GM12878 (cell line): ENCODE measurements at regions not wholly inside any gene's neighbourhood (a gene's known extent, or its start where the extent isn't known, plus 50 kb on each side); places are given as distances from the start of the nearest gene placed in this dataset.

ENCODE experiments used
- ATAC-seq: fragments of 200-7000 bp; cut with Tn5 transposase; 3 replicates; pipeline ENCODE4 v1.9.1; 2020; ENCODE audit warnings: mild to moderate bottlenecking, moderate library complexity
- BruUV-seq: library from RNA; stranded (reverse); fragments of 400-500 nt; replicated peaks from 2 replicates; lab custom pipeline; 2021; lab: Mats Ljungman, UMichigan
- CTCF ChIA-PET: fragments of 300-600 bp; sonication (Branson Sonifier 250); formaldehyde crosslinking; extraction: SDS; loops from one replicate; lab custom pipeline; 2021; ENCODE audit warnings: inconsistent platforms; lab: Yijun Ruan, JAX
- POLR2A ChIA-PET: fragments of 350-600 bp; formaldehyde crosslinking; extraction: SDS; loops from one replicate; lab custom pipeline; 2021; ENCODE audit warnings: inconsistent platforms; lab: Charles Lee
- RAD21 ChIA-PET: fragments of 300-600 bp; sonication (Branson Sonifier 250); formaldehyde crosslinking; loops from one replicate; lab custom pipeline; 2023; ENCODE audit warnings: antibody characterized with exemption; ENCODE audit not compliant: unreplicated experiment; lab: Charles Lee
- SMC1A ChIA-PET: fragments of 300-600 bp; sonication (Branson Sonifier 250); formaldehyde crosslinking; loops from one replicate; lab custom pipeline; 2023; ENCODE audit not compliant: unreplicated experiment, uncharacterized antibody; lab: Charles Lee
- DNase-seq: peaks from one replicate; pipeline ENCODE4 v3.0.0-alpha.2; 2011; ENCODE audit warnings: low read depth, low spot score
- FAIRE-seq: peaks from 3 replicates; lab custom pipeline; 2011; peaks lifted over from hg19 to GRCh38; lab: Jason Lieb, UNC
- H2AFZ ChIP-seq: 2 replicates; pipeline ENCODE4 v1.6.0; 2011; ENCODE audit warnings: low read depth, low read length, control low read depth; ENCODE audit not compliant: control insufficient read depth
- H3K27ac ChIP-seq: 2 replicates; pipeline ENCODE4 v1.5.1; 2011; ENCODE audit warnings: control low read depth; ENCODE audit not compliant: control insufficient read depth, insufficient read depth
- H3K27me3 ChIP-seq, 2 experiments: replicated peaks in 1 of 2; 2 replicates each; pipeline versions ENCODE4 v1.6.0 to v1.6.1; 2011; ENCODE audit warnings: low read length in 1 of 2; ENCODE audit not compliant: control insufficient read depth in 2 of 2, insufficient read depth in 2 of 2
- H3K36me3 ChIP-seq, 2 experiments: 2 replicates each; pipeline ENCODE4 v1.5.1; 2011; ENCODE audit warnings: low read length in 1 of 2; ENCODE audit not compliant: control insufficient read depth in 2 of 2, insufficient read depth in 2 of 2
- H3K4me1 ChIP-seq: 2 replicates; pipeline ENCODE4 v1.6.1; 2011; ENCODE audit warnings: mild to moderate bottlenecking, low read length, moderate library complexity, mixed read lengths; ENCODE audit not compliant: control insufficient read depth, insufficient read depth
- H3K4me2 ChIP-seq: 2 replicates; pipeline ENCODE4 v1.6.0; 2011; ENCODE audit warnings: control low read depth; ENCODE audit not compliant: control insufficient read depth, insufficient read depth
- H3K4me3 ChIP-seq: fragments of 200-600 bp; sonication (generic); 2 replicates; pipeline ENCODE4 v1.5.1; 2016
- H3K79me2 ChIP-seq: 2 replicates; pipeline ENCODE4 v1.6.0; 2011; ENCODE audit warnings: low read length; ENCODE audit not compliant: control insufficient read depth, insufficient read depth
- H3K9ac ChIP-seq: 2 replicates; pipeline ENCODE4 v1.8.0; 2011; ENCODE audit warnings: low read length, control low read depth, mixed read lengths; ENCODE audit not compliant: control insufficient read depth, insufficient read depth
- H3K9me3 ChIP-seq: replicated peaks from 3 replicates; pipeline ENCODE4 v1.5.1; 2011; ENCODE audit warnings: mild to moderate bottlenecking, low read length; ENCODE audit not compliant: control insufficient read depth, insufficient read depth
- H4K20me1 ChIP-seq: 2 replicates; pipeline ENCODE4 v1.6.0; 2011; ENCODE audit not compliant: control insufficient read depth, insufficient read depth
- CUX1 ChIP-seq: IDR thresholded peaks from 2 replicates; pipeline ENCODE4 v1.6.1; 2012; ENCODE audit warnings: improper control_type of control experiment, low read depth, low read length; ENCODE audit not compliant: insufficient replicate concordance
- FOXK2 ChIP-seq: fragments of 450-650 bp; IDR thresholded peaks from 2 replicates; pipeline ENCODE4 v1.6.1; 2017; ENCODE audit warnings: mild to moderate bottlenecking, moderate library complexity
- MXI1 ChIP-seq: fragments of 150-350 bp; IDR thresholded peaks from 2 replicates; pipeline ENCODE4 v1.6.1; 2011; ENCODE audit warnings: low read depth, mild to moderate bottlenecking, inconsistent platforms, low read length, improper control_type of control experiment
- NR2C1 ChIP-seq: fragments of 450-650 bp; IDR thresholded peaks from 2 replicates; pipeline ENCODE4 v1.6.1; 2017; ENCODE audit warnings: antibody characterized with exemption, mild to moderate bottlenecking, moderate library complexity
- PRDM15 ChIP-seq: fragments of 450-650 bp; formaldehyde crosslinking; IDR thresholded peaks from 2 replicates; pipeline ENCODE4 v1.4.0; 2020; ENCODE audit warnings: mild to moderate bottlenecking, moderate library complexity
- RELA ChIP-seq: fragments of 450-650 bp; IDR thresholded peaks from 2 replicates; pipeline ENCODE4 v1.8.0; 2014; ENCODE audit warnings: borderline replicate concordance; ENCODE audit not compliant: partially characterized antibody
- RUNX3 ChIP-seq: IDR thresholded peaks from 2 replicates; pipeline ENCODE4 v1.6.1; 2012; ENCODE audit warnings: low read length, inconsistent platforms
- WGBS: methylation state at CpG from one replicate; pipeline ENCODE4 v1.1.6; 2016; ENCODE audit warnings: low lambda C conversion rate; ENCODE audit not compliant: insufficient replicate concordance, insufficient coverage; ENCODE audit errors: missing lambda C conversion rate; 5-methylcytosine and 5-hydroxymethylcytosine counted together
- in situ Hi-C: fragments of 300-500 bp; cut with MboI; formaldehyde crosslinking; loops from 9 replicates; pipeline ENCODE4 v1.14.3; 2018; ENCODE audit warnings: mixed read lengths
- intact Hi-C: fragments of 100-400 bp; cut with micrococcal nuclease; formaldehyde crosslinking; loops from one replicate; pipeline ENCODE4 v1.14.2; 2022; ENCODE audit not compliant: unreplicated experiment

GRCh38 chr12:60853407-60853806 is 1257.6 kb downstream of the SLC16A7 start:
- Histone ChIP-seq H3K4me2 (no peak overlapping the region), H3K27ac (no peak overlapping the region), H3K9ac (no peak overlapping the region), H3K9me3 (no peaks in the 10 kb centered on the region), H2AFZ (no peak overlapping the region), H3K36me3 (no peaks in the 10 kb centered on the region), H4K20me1 (no peaks in the 10 kb centered on the region), H3K4me1 (no peaks in the 10 kb centered on the region), H3K4me3 (no peak overlapping the region), H3K27me3 (no peaks in the 10 kb centered on the region), H3K79me2 (no peaks in the 10 kb centered on the region)
- ChIA-PET POLR2A (no interaction called here), RAD21 (no interaction called here), SMC1A (no interaction called here), CTCF (no interaction called here)
- TF ChIP-seq PRDM15 (no peak), CUX1 (no peak), RUNX3 (no peak), MXI1 (no peak), RELA (no peak), NR2C1 (no peak), FOXK2 (no peak)
- in situ Hi-C loops, result no loop called here
- DNase-seq (no peak), FAIRE-seq (no peak), ATAC-seq (no peak)
- BruUV-seq, result no TSS peak
- 32% methylated on average over 2 of the region's 2 CpGs for WGBS
- intact Hi-C loops, result no loop called here
